ENCODE measurements at regions not wholly inside any gene's neighbourhood (a gene's known extent, or its start where the extent isn't known, plus 50 kb on each side); places are given as distances from the start of the nearest gene placed in this dataset.

- BruUV-seq (replicated peaks): no TSS peak
Observed at GRCh38 chr18:66109981-66110380, 359.2 kb downstream of the CDH7 start.

More at GRCh38 chr18:66109981-66110380, 359.2 kb downstream of the CDH7 start:
- TF ChIP-seq ATF3 (IDR thresholded peaks at IDR 0.05) (no peak), CTCF (IDR thresholded peaks at IDR 0.05 in 2 of 3, conservative IDR thresholded peaks at IDR 0.05 in 1 of 3; ENCODE audit: borderline replicate concordance in 1 of 3, insufficient read depth in 1 of 3, low read depth in 2 of 3, low read length in 2 of 3) (no peak), CEBPB (IDR thresholded peaks at IDR 0.05; ENCODE audit: low read depth) (no peak), SRF (IDR thresholded peaks at IDR 0.05; ENCODE audit: low read depth) (no peak), FOSL1 (IDR thresholded peaks at IDR 0.05; ENCODE audit: low read depth) (no peak), MAX (IDR thresholded peaks at IDR 0.05) (no peak), EZH2phosphoT487 (IDR thresholded peaks at IDR 0.05; ENCODE audit: borderline replicate concordance) (no peak), TCF7L2 (IDR thresholded peaks at IDR 0.05; ENCODE audit: borderline replicate concordance, extremely low read depth, insufficient read depth, insufficient read length) (no peak), RAD21 (IDR thresholded peaks at IDR 0.05; ENCODE audit: low read depth) (no peak), ELF1 (IDR thresholded peaks at IDR 0.05; ENCODE audit: borderline replicate concordance, low read depth) (no peak), EGR1 (IDR thresholded peaks at IDR 0.05; ENCODE audit: low read depth) (no peak)
- Histone ChIP-seq H3K4me2 (ENCODE audit: low read length) (no peak overlapping the region), H3K4me1 (ENCODE audit: control insufficient read depth in 1 of 2, insufficient read depth in 2 of 2, low read length in 2 of 2) (no peaks in the 10 kb centered on the region), H3K79me2 (ENCODE audit: insufficient read depth, low read length) (no peaks in the 10 kb centered on the region), H2AFZ (ENCODE audit: low read depth, low read length, poor library complexity, severe bottlenecking) (no peak overlapping the region), H3K9me2 (ENCODE audit: insufficient read depth) (no peaks in the 10 kb centered on the region), H3K36me3 (ENCODE audit: control insufficient read depth in 1 of 2, insufficient read depth in 2 of 2, low read length in 2 of 2) (no peaks in the 10 kb centered on the region), H3K27ac (ENCODE audit: low read depth, low read length) (no peak overlapping the region), H4K20me1 (ENCODE audit: insufficient read depth) (no peaks in the 10 kb centered on the region), H3K9me3 (ENCODE audit: control insufficient read depth in 1 of 2, insufficient read depth in 1 of 2, low read depth in 1 of 2, low read length in 2 of 2) (peaks cover 9 to 18% of the 10 kb centered on the region in 2 experiments; a peak in 3 of 4 replicates), H3K4me3 (replicated peaks in 1 of 2; ENCODE audit: low read depth in 1 of 2, low read length in 2 of 2) (no peak overlapping the region), H3K9ac (ENCODE audit: low read length) (no peak overlapping the region), H3K27me3 (ENCODE audit: insufficient read depth, low read length) (no peaks in the 10 kb centered on the region)
- ChIA-PET RAD21 (ENCODE audit: low non-redundant PET in 1 of 2, low total read pairs in 2 of 2, uncharacterized antibody in 2 of 2, unreplicated experiment in 2 of 2) (no interaction called here), POLR2A (no interaction called here), CTCF (no interaction called here)
- no peak for ATAC-seq
- intact Hi-C loops (cut with micrococcal nuclease): no loop called here
- DNase-seq (ENCODE audit: low read depth, low spot score): no peak

Data from HCT116 (cell line).